Omental fat pad (tissue), 3 donors: ENCODE measurements at regions not wholly inside any gene's neighbourhood (a gene's known extent, or its start where the extent isn't known, plus 50 kb on each side); places are given as distances from the start of the nearest gene placed in this dataset.
A peak's percentile ranks its signal among the peaks of the same experiment; 100 is the strongest.

Experiments used
- ATAC-seq: fragments of 150-250 bp; one replicate; pipeline ENCODE4 v1.9.1; 2016; ENCODE audit warnings: mild to moderate bottlenecking, moderate library complexity; ENCODE audit not compliant: low FRiP score
- DNase-seq: peaks from one replicate; pipeline ENCODE4 v3.0.0-alpha.2; 2019; ENCODE audit warnings: low spot score
- CTCF ChIP-seq, 3 donors: fragments of 450-650 bp; IDR thresholded peaks; one replicate each; pipeline ENCODE4 v1.5.1; 2016 to 2017; ENCODE audit warnings: antibody characterized with exemption in 3 of 3, mild to moderate bottlenecking in 3 of 3, moderate library complexity in 2 of 3

DNA sequence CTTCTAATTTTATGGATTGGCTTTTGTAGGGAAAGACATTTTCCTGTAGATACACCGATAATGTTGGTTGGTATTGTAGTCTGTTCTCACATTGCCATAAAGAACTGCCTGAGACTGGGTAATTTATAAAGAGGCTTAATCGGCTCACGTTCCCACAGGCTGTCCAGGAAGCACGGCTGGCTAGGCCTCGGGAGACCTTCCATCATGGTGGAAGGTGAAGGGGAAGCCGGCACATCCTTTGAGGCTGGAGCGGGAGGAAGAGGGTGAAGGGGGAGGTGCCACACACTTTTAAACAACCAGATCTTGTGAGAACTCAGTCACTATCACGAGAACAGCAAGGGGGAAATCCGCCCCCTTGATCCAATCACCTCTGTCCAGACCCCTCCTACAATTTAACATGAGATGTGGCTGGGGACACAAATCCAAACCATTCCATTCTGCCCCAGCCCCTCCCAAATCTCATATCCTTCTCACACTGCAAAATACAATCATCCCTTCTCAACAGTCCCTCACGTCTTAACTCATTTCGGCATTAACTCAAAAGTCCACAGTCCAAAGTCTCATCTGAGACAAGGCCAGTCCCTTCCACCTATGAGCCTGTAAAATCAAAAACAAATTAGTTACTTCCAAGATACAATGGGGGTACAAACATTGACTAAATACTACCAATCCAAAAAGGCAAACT lies 66.7 kb upstream of the EIF5 start:
- ATAC-seq = no peak
- TF ChIP-seq CTCF (IDR thresholded peaks at IDR 0.05) = no peak
- DNase-seq = no peak

- ATAC-seq (no peak), DNase-seq (no peak)
- TF ChIP-seq CTCF (IDR thresholded peaks at IDR 0.05) = no peak
Observed at GRCh38 chr14:103271189-103271588, 62.8 kb upstream of the EIF5 start.

GRCh38 chr14:103273145-103273744 lies 60.8 kb upstream of the EIF5 start:
- ATAC-seq (peak; percentile 19), DNase-seq (no peak)
- TF ChIP-seq CTCF (IDR thresholded peaks at IDR 0.05) = no peak

- DNase-seq (no peak), ATAC-seq (peak; percentile 30)
- TF ChIP-seq CTCF (IDR thresholded peaks at IDR 0.05) = no peak
Observed at GRCh38 chr14:103273745-103274615, 60.1 kb upstream of the EIF5 start.

DNA sequence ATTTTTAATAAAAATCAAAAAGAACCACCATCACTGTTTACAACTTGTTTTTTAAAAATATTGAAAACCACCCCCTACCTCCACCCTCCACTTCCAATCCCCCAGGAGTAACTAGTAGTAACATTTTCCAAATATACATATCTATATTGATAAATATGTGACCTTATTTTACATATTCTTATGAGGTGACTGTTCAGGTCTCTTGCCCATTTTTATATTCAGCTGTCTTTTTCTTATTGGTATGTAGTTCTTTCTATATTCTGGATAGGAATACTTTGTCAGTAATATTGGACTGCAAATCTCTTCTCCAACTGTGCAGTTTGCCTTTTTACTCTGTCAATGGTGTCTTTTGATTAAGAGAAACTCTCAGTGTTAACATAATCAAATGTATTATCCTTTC lies 59.0 kb upstream of the EIF5 start:
- TF ChIP-seq CTCF (IDR thresholded peaks at IDR 0.05) = no peak
- DNase-seq (no peak), ATAC-seq (no peak)

DNA sequence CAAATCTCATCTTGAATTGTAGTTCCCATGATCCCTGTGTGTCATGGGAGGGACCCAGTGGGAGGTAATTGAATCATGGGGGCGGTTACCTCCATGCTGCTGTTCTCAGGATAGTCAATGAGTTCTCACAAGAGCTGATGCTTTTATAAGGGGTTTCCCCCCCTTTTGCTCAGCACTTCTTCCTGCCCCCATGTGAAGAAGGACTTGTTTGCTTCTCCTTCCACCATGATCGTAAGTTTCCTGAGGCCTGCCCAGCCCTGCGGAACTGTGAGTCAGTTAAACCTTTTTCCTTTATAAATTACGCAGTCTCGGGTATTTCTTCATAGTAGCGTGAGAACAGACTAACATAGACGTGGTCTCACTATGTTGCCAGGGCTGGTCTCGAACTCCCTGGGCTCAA lies 56.1 kb upstream of the EIF5 start:
- DNase-seq (no peak), ATAC-seq (no peak)
- TF ChIP-seq CTCF (IDR thresholded peaks at IDR 0.05) = no peak
